AG10803 (cell line): ENCODE measurements at regions not wholly inside any gene's neighbourhood (a gene's known extent, or its start where the extent isn't known, plus 50 kb on each side); places are given as distances from the start of the nearest gene placed in this dataset.

ENCODE experiments used
- DNase-seq: peaks from one replicate; pipeline ENCODE4 v3.0.0; 2010; ENCODE audit warnings: low read depth
- H3K4me3 ChIP-seq: 2 replicates; pipeline ENCODE4 v1.5.1; 2011; ENCODE audit warnings: mild to moderate bottlenecking, low read length, control low read depth
- TF ChIP-seq, protein P1 (sequence below): conservative IDR thresholded peaks from 2 replicates; pipeline ENCODE4 v1.5.1; 2011; ENCODE audit warnings: mild to moderate bottlenecking, low read length, control low read depth, inconsistent platforms

DNA sequence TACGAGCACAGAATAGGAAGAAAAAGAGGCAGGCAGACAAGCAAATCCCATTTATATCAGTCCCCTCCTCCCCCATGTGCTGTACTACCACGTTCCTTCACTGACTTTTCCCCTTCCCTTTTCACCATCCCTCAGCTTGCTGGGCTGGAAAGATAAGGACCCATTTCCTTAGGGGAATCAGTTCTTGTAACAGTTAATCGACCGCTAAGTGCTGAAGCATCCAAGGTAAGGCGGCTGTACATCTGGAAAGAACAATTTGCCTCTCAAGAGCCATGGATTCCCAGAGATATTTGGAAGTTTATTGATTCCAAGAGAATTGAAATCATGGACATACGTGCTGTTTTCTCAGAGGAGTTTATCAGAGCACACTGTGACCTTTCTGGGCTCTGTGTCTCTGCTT lies 1688.0 kb downstream of the STIM2 start:
- no peak overlapping the region for H3K4me3 ChIP-seq
- TF ChIP-seq, protein P1, sequence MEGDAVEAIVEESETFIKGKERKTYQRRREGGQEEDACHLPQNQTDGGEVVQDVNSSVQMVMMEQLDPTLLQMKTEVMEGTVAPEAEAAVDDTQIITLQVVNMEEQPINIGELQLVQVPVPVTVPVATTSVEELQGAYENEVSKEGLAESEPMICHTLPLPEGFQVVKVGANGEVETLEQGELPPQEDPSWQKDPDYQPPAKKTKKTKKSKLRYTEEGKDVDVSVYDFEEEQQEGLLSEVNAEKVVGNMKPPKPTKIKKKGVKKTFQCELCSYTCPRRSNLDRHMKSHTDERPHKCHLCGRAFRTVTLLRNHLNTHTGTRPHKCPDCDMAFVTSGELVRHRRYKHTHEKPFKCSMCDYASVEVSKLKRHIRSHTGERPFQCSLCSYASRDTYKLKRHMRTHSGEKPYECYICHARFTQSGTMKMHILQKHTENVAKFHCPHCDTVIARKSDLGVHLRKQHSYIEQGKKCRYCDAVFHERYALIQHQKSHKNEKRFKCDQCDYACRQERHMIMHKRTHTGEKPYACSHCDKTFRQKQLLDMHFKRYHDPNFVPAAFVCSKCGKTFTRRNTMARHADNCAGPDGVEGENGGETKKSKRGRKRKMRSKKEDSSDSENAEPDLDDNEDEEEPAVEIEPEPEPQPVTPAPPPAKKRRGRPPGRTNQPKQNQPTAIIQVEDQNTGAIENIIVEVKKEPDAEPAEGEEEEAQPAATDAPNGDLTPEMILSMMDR: no peak
- DNase-seq: no peak

DNA sequence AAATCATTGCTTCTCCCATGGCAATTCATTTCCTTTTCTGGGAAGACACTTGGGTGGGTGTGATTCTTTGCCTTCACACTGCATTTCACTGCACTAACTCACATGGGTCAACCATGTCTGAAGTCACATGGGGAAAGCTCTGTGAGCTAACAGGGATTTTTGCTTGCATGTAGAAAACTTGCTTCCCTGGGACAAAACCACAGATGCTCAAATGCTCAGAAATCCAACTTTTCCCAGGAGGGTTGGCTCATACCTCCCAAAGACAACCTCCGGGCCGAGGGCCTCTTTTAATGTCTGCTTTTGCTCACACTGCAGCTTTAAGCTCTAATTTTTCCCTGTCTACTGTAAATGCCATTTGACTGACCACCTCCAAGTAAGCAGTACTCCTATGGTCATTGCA lies 1695.2 kb downstream of the STIM2 start:
- TF ChIP-seq, protein P1: no peak
- no peak overlapping the region for H3K4me3 ChIP-seq
- DNase-seq: peak; percentile 44

- TF ChIP-seq, protein P1: no peak
- H3K4me3 ChIP-seq: no peak overlapping the region
- peak; percentile 59 for DNase-seq
Measured at GRCh38 chr4:28557755-28558154, 1697.1 kb downstream of the STIM2 start.

- TF ChIP-seq, protein P1: no peak
- peak; percentile 12 for DNase-seq
- no peak overlapping the region for H3K4me3 ChIP-seq
Measured at GRCh38 chr4:28558895-28559294, 1698.3 kb downstream of the STIM2 start.

- DNase-seq: no peak
- H3K4me3 ChIP-seq: no peak overlapping the region
- TF ChIP-seq, protein P1: no peak
Measured at GRCh38 chr4:28562913-28563312, 1702.3 kb downstream of the STIM2 start.

DNA sequence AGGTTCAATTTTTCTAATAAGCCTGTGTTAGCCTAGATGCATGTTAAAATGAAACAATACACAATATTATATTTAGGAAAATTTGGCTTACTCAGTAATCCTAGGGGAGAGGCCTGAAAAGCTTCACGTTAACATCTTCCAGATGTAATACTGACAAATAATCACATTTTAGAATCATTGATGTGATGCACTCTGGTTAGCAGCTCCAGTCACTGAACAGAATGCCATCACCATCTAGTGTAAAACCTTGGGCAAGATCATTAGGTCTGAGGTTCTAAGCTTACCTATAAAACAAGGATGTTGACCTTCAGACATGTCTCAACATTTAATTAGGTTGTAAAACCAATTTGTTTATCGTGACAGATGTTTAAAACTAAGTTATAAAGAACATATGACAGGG lies 1704.8 kb downstream of the STIM2 start:
- DNase-seq: peak; percentile 4
- TF ChIP-seq, protein P1: no peak
- no peak overlapping the region for H3K4me3 ChIP-seq

DNA sequence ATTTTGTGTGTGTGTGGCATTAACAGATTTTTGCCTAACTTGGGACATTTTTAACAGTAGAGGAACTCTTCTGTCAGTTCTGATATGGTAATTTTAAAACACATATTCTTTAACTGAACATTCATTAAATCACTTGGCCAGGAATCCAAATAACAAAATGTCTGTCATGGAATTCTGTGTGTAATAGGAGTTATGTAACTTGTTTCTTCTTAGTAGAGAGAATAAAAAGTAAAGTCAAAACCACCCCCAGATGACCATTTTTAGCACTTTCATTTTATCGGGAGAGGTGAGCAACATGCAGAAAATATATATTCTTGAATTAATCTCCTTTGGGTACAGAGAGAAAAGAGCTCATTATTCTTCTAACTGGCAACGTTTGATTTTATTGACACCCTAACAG lies 1740.3 kb downstream of the STIM2 start:
- H3K4me3 ChIP-seq: no peak overlapping the region
- TF ChIP-seq, protein P1: no peak
- no peak for DNase-seq
